Effector memory CD8-positive, alpha-beta T cell (primary cell): ENCODE measurements at regions not wholly inside any gene's neighbourhood (a gene's known extent, or its start where the extent isn't known, plus 50 kb on each side); places are given as distances from the start of the nearest gene placed in this dataset.

ENCODE experiments used
- ATAC-seq: fragments of 150-1000 bp; cut with Tn5 transposase; replicated peaks from 2 replicates; pipeline ENCODE4 v1.10.0; 2021; ENCODE audit warnings: mild to moderate bottlenecking, moderate library complexity
- DNase-seq, 3 experiments: peaks; one replicate each; pipeline ENCODE4 v3.0.0; 2021
- H3K27ac Mint-ChIP-seq, 2 donors: one replicate each; pipeline ENCODE4 v1.8.0; 2022; ENCODE audit warnings: mild to moderate bottlenecking in 2 of 2, mixed read lengths in 2 of 2, moderate library complexity in 2 of 2
- H3K27me3 Mint-ChIP-seq, 2 donors: one replicate each; pipeline ENCODE4 v1.8.0; 2022; ENCODE audit warnings: mixed read lengths in 2 of 2
- H3K36me3 Mint-ChIP-seq: one replicate; pipeline ENCODE4 v1.8.0; 2022; ENCODE audit warnings: mild to moderate bottlenecking, moderate library complexity, mixed read lengths; ENCODE audit not compliant: insufficient read depth
- H3K4me1 Mint-ChIP-seq, 2 donors: one replicate each; pipeline ENCODE4 v1.8.0; 2022; ENCODE audit warnings: low read depth in 2 of 2, mixed read lengths in 2 of 2
- H3K4me3 Mint-ChIP-seq, 2 donors: one replicate each; pipeline ENCODE4 v1.8.0; 2022; ENCODE audit warnings: mild to moderate bottlenecking in 2 of 2, mixed read lengths in 2 of 2, moderate library complexity in 2 of 2
- H3K9me3 Mint-ChIP-seq, 2 donors: one replicate each; pipeline ENCODE4 v1.8.0; 2022; ENCODE audit warnings: mixed read lengths in 2 of 2

DNA sequence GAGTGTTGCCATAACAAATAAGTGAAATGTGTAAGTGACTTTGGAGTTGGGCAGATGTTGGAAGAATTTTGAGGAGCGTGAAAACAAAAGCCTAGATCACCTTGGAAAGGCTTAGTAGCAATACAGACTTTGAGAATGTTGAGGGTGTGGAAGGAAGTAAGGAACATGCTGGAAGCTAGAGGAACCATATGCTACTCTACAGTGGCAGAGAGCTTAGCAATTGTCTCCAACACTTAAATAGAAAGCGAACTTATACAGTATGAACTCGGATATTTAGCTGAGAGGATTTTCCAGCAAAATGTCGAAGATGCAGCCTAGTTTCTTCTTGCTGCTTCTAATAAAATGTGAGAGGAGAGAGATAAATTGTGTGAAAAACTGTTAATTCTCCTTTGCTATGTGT, 271.2 kb downstream of the ADRA2A start:
- Mint-ChIP-seq H3K27me3 (peaks cover 0 to 29% of the 10 kb centered on the region in 2 donors), H3K36me3 (no peaks in the 10 kb centered on the region), H3K4me3 (no peak overlapping the region), H3K9me3 (no peaks in the 10 kb centered on the region), H3K27ac (no peak overlapping the region), H3K4me1 (no peaks in the 10 kb centered on the region)
- DNase-seq, result no peak
- no peak for ATAC-seq

DNA sequence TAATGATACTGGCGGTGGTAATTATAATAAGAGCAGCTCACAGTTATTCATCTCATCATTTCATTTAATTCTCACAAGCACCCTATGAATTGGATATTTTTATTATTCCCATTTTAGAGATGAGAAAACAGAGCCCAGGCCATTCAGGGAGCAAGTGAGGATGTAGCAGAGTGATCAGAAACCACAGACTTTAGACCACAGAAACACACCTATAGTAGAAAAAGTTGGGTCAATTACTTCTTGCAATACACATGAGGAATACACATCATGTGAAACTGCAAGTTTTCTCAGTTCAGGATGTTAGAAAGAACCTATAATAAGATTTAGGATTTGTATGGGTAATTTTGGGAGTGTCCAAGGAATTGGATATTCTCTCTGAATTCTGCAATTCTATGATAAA, 278.0 kb downstream of the ADRA2A start:
- Mint-ChIP-seq H3K27me3 (peaks cover 19 to 36% of the 10 kb centered on the region in 2 donors), H3K4me1 (no peaks in the 10 kb centered on the region), H3K27ac (no peak overlapping the region), H3K4me3 (no peak overlapping the region), H3K9me3 (no peaks in the 10 kb centered on the region), H3K36me3 (no peaks in the 10 kb centered on the region)
- no peak for ATAC-seq
- no peak for DNase-seq

DNA sequence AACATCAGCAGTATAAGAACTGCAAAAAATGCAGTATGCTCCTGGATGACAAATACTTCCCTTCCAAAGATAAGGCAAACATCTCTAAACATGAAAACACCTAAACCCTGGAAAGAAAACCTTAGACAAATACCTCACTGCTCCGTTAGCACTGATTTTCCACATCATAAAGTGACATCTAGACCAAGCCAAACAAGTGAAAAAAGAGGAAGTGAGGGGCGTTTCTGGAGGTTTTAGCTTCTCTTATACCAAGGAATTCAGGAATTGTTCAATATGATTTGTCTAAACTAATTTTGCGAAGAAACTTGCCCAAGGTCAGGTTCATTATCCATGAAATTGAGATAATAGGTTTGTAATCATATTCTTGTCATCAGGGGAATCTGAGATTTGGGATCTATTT, 279.7 kb downstream of the ADRA2A start:
- H3K36me3 Mint-ChIP-seq, result no peaks in the 10 kb centered on the region

DNA sequence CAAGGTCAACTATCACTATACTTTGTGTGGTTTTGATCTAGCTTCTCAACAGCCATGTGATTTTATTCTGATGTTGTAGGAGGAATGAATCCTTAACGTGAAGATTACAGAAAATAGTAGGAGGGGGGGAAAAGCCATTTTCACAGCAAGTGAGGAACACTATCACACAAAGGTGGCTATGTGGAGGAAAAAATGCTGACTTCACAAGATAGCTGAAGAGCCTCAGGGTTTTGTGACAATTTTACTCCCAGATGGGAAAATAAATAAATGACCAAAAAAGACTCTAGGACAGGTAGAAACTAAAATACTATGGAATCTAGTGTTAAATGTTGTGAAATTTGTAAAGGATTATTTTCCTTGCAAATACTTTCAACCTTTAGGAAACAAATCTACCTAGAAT, 281.0 kb downstream of the ADRA2A start:
- no peaks in the 10 kb centered on the region for H3K4me1 Mint-ChIP-seq
- H3K27ac Mint-ChIP-seq, result no peak overlapping the region
- H3K27me3 Mint-ChIP-seq, result peaks cover 33 to 37% of the 10 kb centered on the region in 2 donors
- H3K4me3 Mint-ChIP-seq, result no peak overlapping the region
- ATAC-seq (no peak), DNase-seq (no peak)
- H3K9me3 Mint-ChIP-seq, result no peaks in the 10 kb centered on the region
- no peaks in the 10 kb centered on the region for H3K36me3 Mint-ChIP-seq

More for the DNA sequence above, 279.7 kb downstream of the ADRA2A start:
- ATAC-seq, result no peak
- no peak overlapping the region for H3K27ac Mint-ChIP-seq
- H3K9me3 Mint-ChIP-seq, result no peaks in the 10 kb centered on the region
- no peaks in the 10 kb centered on the region for H3K4me1 Mint-ChIP-seq
- H3K27me3 Mint-ChIP-seq, result peaks cover 25 to 37% of the 10 kb centered on the region in 2 donors
- no peak overlapping the region for H3K4me3 Mint-ChIP-seq
- DNase-seq, result no peak

DNA sequence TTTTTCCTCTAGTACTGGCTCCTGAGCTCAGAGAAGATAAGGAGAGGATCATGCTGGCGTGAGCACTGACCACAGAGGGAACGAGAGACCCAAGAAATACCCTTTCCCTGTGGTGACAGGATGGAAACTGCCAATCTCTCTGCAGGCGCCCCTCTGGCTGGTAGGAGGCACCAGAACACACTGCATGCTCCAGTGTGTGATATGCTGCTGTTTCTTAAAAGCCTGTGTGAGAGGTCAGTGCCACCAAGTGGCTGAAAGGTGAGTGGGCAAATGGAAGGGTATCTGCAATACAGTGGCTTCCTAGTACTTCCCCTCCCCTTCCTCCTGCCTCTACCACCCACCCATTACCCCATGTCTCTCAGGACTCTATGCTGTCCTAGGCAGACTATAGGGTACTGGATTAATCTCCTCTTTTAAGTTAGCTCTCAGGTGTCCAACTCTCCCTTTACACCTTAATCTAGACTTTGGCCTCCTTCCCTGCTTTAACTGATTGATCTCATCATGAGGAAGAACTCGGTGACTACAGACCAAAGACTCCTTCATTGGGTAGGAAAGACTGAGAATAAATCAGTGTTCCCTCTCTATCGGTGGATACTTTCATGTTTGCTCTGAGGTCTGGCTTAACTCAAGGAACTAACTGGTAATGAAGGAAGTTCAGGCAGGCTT, 283.6 kb downstream of the ADRA2A start:
- DNase-seq, result no peak
- H3K4me3 Mint-ChIP-seq, result no peak overlapping the region
- H3K27ac Mint-ChIP-seq, result no peak overlapping the region
- H3K4me1 Mint-ChIP-seq, result no peaks in the 10 kb centered on the region
- no peak for ATAC-seq
- H3K27me3 Mint-ChIP-seq, result peaks cover 31 to 47% of the 10 kb centered on the region in 2 donors
- H3K9me3 Mint-ChIP-seq, result no peaks in the 10 kb centered on the region
- H3K36me3 Mint-ChIP-seq, result no peaks in the 10 kb centered on the region

DNA sequence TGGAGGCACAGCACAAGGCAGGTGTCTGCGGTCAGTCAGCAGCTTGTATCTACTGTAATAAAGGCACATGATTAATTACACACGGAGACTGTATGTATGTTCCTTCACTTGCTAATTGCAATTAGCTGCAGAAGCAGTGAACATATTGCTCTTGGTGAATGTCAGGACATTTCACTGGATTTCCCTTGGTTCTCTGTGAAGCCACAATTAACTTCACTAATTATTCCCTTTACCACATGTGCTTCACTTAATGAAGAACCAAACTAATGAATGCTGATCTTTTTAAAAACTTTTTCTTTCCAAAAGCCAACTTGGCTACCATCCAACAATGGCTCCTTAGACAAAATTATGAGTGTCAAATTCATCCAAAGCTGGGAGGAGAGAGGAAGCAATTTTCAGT, 290.7 kb downstream of the ADRA2A start:
- Mint-ChIP-seq H3K27ac (no peak overlapping the region), H3K36me3 (no peaks in the 10 kb centered on the region), H3K9me3 (no peaks in the 10 kb centered on the region), H3K4me1 (no peaks in the 10 kb centered on the region), H3K4me3 (no peak overlapping the region), H3K27me3 (peaks cover 23 to 48% of the 10 kb centered on the region in 2 donors)
- ATAC-seq (no peak), DNase-seq (no peak)

DNA sequence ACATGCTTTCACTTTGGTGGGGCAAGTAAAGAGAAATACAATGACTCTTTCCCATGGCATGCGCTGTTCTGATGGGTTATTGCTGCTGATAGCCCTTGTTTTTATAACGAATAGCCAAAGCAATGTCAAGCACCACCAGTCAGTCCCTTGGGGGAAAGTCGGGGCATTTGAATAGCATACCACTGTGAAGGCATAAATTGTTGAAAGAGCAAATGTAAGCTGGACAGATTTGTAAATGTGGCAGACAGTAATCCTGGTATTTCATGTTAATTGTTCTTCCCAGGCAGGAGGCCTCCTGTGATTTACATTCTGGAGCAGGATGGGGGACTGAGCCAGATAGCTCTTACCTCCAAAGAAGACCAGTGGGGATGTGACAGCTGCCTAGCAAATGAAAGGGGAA, 293.3 kb downstream of the ADRA2A start:
- Mint-ChIP-seq H3K4me3 (no peak overlapping the region), H3K4me1 (no peaks in the 10 kb centered on the region), H3K27me3 (peaks cover 15 to 40% of the 10 kb centered on the region in 2 donors), H3K36me3 (no peaks in the 10 kb centered on the region), H3K27ac (no peak overlapping the region), H3K9me3 (no peaks in the 10 kb centered on the region)
- DNase-seq (no peak), ATAC-seq (no peak)

DNA sequence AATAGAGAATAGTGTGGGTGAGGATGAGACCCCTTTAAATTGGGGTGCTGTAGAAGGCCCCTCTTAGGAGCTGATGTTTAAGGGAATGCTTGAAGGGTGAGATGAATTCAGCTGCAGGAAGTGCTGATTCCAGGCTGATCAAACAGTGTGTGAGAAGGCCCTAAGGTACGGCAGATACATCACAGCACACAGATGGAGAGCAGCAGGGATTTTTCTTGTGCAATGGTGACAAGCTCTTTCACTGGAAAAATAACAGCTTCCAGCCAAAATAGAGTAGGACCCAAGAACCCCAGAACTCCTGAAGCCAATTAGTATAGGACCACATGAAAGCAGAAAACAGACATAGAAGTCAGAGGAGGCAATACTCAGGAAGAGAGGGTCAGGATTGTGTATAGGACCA, 296.9 kb downstream of the ADRA2A start:
- ATAC-seq, result no peak
- Mint-ChIP-seq H3K4me1 (no peaks in the 10 kb centered on the region), H3K36me3 (no peaks in the 10 kb centered on the region)

DNA sequence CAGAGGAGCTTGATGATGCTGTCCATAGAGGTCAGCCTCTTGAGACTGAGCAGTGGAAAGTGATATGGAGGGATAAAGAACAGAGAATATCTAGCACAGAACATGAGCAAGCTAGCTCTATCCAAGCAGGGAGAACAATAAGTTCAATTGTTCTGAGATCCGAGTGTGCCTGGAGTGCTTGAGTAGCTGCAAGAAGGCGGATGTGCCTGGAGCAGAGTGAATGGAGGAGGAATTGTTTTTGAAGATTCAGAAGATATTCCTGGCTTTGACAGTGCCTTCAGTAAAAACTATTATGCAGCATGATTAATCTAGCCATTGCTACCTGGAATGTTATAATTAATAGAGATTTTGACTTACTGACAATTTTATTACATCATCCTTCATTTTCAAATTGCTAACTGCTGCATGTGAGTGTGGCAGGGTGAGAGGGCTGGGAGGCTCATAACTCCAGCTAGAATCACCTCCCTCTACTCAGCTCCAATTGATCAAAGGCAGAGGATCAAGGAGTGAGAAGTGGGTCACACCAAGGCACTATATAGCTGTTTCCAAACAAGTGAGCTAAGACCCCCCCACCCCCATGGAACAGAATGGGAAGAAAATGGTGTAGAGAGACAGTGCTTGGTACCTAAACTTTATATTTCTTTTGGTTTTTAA, 302.8 kb downstream of the ADRA2A start:
- no peaks in the 10 kb centered on the region for H3K36me3 Mint-ChIP-seq
- no peaks in the 10 kb centered on the region for H3K9me3 Mint-ChIP-seq
- H3K4me1 Mint-ChIP-seq, result no peaks in the 10 kb centered on the region
- no peak for ATAC-seq
- DNase-seq, result no peak
- peaks cover 21 to 34% of the 10 kb centered on the region in 2 donors for H3K27me3 Mint-ChIP-seq
- H3K4me3 Mint-ChIP-seq, result no peak overlapping the region
- no peak overlapping the region for H3K27ac Mint-ChIP-seq

More for the DNA sequence above, 296.9 kb downstream of the ADRA2A start:
- Mint-ChIP-seq H3K4me3 (no peak overlapping the region), H3K27me3 (peaks cover 23 to 47% of the 10 kb centered on the region in 2 donors), H3K9me3 (no peaks in the 10 kb centered on the region), H3K27ac (no peak overlapping the region)
- no peak for DNase-seq

DNA sequence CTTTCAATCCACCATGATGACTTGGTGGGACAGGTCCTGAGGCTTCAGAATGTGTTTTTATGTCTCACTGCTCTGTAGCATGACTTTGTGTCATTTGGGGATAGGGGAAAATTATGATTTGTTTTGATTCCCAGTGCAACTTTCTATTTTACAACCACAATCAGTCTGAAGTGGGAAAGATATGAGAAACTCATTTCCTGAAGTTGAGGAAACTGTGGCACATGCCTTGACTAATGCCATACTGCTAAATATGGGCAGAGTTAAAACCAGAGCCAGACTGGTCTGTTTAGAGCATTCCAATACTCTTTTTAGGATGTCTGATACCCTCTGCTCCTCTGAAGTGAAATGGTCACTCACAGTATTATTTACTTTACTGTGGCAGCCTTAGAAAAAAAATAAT, 307.7 kb downstream of the ADRA2A start:
- no peak overlapping the region for H3K27ac Mint-ChIP-seq

DNA sequence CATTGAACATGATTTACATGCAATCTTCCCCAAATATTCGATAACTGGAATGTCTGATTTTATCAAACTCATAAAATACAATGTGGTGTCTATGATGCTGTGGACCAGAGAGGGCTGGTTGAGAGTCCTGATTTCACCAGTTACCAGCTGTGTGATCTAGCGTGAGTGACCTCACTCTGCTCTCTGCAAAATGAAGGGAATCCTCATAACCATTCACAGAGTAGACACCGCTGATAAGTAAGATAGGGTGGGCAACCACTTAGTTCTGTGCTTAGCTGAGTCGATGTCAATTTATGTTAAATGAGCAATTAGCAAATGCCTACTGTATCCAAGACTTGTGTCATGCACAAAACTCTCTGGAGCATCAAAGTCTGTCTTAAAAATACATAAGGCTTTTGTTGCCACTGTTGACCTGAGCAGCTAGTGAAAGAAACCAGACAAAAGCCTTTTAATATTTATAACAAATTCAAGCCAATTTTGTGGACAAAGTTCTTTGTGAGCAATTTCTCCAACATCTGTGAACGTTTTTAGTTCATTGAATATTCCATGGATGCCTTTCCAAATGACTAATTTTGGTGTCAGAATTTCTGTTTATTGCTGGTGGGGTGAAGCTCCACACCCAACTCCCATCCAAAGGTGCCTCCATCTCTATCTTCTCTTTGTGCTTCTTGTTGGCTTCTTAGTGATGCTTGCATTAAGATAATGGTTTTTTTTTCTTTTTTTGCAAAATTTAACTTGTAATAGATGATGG, 314.2 kb downstream of the ADRA2A start:
- no peak for ATAC-seq
- no peaks in the 10 kb centered on the region for H3K9me3 Mint-ChIP-seq
- no peak overlapping the region for H3K4me3 Mint-ChIP-seq
- H3K36me3 Mint-ChIP-seq, result no peaks in the 10 kb centered on the region
- DNase-seq, result no peak
- no peaks in the 10 kb centered on the region for H3K4me1 Mint-ChIP-seq
- H3K27ac Mint-ChIP-seq, result no peak overlapping the region
- peaks cover 17 to 38% of the 10 kb centered on the region in 2 donors for H3K27me3 Mint-ChIP-seq

More for the DNA sequence above, 307.7 kb downstream of the ADRA2A start:
- DNase-seq (no peak), ATAC-seq (no peak)
- peaks cover 24 to 39% of the 10 kb centered on the region in 2 donors for H3K27me3 Mint-ChIP-seq
- H3K4me1 Mint-ChIP-seq, result no peaks in the 10 kb centered on the region
- no peaks in the 10 kb centered on the region for H3K9me3 Mint-ChIP-seq
- H3K4me3 Mint-ChIP-seq, result no peak overlapping the region
- no peaks in the 10 kb centered on the region for H3K36me3 Mint-ChIP-seq

DNA sequence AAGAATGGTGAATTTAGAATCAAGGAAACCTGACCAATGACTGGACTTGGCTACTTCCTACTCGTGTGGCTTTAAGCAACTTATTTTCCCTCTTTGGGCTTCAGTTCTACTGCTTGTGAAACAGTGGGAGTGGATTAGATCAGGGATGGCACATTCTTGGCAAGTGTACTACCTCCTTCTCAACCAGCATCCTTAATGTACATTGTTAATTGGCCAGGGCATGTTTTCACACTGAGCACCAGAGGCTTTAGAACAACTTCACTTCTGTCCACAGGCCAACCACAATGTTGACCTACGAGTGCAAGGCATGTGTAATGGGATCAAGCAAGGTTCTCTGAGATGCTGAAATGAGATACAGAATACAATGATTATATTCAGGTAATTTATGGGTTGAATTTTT, 315.3 kb downstream of the ADRA2A start:
- Mint-ChIP-seq H3K4me3 (no peak overlapping the region), H3K4me1 (no peaks in the 10 kb centered on the region), H3K27ac (no peak overlapping the region), H3K36me3 (no peaks in the 10 kb centered on the region), H3K9me3 (no peaks in the 10 kb centered on the region), H3K27me3 (peaks cover 13 to 29% of the 10 kb centered on the region in 2 donors)
- ATAC-seq, result no peak
- DNase-seq, result no peak

DNA sequence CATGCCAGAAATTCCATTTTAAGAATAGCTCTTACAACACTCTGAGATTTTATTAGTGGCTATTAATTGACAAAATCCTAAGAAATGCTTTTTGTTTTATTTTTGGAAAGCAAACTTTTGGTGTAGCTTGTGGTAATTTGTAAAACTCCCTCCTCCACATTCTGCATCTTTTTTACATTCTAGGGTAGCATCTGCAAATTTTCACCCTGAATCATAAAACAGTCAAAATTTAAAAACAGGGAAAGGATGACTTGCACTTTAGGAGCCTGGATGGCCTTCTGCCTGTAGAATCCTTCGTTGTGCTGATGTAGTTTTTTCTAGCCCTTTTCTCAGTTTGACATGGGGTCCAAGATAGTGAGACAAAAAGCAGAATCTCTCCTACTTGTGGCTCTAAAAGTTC, 316.1 kb downstream of the ADRA2A start:
- ATAC-seq, result no peak
- Mint-ChIP-seq H3K36me3 (no peaks in the 10 kb centered on the region), H3K9me3 (no peaks in the 10 kb centered on the region), H3K4me1 (no peaks in the 10 kb centered on the region), H3K27ac (no peak overlapping the region), H3K27me3 (peaks cover 7 to 22% of the 10 kb centered on the region in 2 donors), H3K4me3 (no peak overlapping the region)
- no peak for DNase-seq

DNA sequence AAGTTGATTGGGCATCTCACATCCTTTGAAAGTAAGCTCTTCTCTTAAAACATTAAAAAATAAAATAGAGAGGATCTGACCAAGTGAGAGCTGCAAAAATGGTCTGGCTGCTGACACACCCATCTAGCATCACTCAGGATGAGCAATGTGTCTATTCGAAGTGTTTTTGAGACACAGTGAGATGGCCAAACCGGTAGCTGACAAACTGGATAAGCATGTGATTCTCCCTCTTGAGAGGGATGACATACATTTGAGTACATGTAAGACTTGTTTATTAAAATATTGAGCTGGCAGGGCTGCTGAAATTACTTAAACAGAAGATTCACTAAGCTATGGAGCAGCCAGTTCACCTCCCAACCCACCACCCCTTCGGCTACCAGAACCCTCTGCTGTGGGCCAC, 333.9 kb downstream of the ADRA2A start:
- Mint-ChIP-seq H3K27me3 (peaks cover 34 to 47% of the 10 kb centered on the region in 2 donors), H3K36me3 (no peaks in the 10 kb centered on the region), H3K9me3 (no peaks in the 10 kb centered on the region), H3K27ac (no peak overlapping the region), H3K4me3 (no peak overlapping the region), H3K4me1 (no peaks in the 10 kb centered on the region)
- DNase-seq (no peak), ATAC-seq (no peak)
